Fibroblast of mammary gland (primary cell): ENCODE measurements at regions not wholly inside any gene's neighbourhood (a gene's known extent, or its start where the extent isn't known, plus 50 kb on each side); places are given as distances from the start of the nearest gene placed in this dataset.

Source experiments
- DNase-seq: peaks from one replicate; pipeline ENCODE4 v3.0.0-alpha.2; 2010; ENCODE audit warnings: low read depth
- H3K4me3 ChIP-seq: 2 replicates; pipeline ENCODE4 v1.5.1; 2011; ENCODE audit warnings: low read depth, mild to moderate bottlenecking, low read length, moderate library complexity; ENCODE audit not compliant: control insufficient read depth
- TF ChIP-seq, protein P1 (sequence below): conservative IDR thresholded peaks from 2 replicates; pipeline ENCODE4 v1.5.1; 2011; ENCODE audit warnings: low read depth, low read length, inconsistent platforms; ENCODE audit not compliant: control insufficient read depth, insufficient read depth

DNA sequence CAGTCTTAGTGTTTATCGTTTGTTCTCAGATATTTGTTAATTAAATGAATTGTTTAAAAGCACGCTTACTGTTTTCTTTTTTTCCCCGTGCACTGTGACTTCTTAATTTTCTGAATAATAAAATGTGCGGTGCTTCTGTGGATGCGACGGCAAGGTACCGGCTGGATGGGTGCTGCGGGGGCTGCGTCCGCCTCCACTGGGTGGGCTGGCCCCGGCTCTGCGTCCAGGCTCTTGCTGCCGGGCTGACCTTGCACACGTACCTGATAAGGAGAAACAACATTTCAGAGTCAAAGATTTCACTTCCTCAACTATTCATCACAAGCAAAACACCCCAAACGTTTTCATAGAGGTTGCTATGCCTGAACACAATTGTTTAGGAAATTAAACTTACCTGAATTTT, 404.0 kb upstream of the IRX1 start:
- no peak overlapping the region for H3K4me3 ChIP-seq
- TF ChIP-seq, protein P1, sequence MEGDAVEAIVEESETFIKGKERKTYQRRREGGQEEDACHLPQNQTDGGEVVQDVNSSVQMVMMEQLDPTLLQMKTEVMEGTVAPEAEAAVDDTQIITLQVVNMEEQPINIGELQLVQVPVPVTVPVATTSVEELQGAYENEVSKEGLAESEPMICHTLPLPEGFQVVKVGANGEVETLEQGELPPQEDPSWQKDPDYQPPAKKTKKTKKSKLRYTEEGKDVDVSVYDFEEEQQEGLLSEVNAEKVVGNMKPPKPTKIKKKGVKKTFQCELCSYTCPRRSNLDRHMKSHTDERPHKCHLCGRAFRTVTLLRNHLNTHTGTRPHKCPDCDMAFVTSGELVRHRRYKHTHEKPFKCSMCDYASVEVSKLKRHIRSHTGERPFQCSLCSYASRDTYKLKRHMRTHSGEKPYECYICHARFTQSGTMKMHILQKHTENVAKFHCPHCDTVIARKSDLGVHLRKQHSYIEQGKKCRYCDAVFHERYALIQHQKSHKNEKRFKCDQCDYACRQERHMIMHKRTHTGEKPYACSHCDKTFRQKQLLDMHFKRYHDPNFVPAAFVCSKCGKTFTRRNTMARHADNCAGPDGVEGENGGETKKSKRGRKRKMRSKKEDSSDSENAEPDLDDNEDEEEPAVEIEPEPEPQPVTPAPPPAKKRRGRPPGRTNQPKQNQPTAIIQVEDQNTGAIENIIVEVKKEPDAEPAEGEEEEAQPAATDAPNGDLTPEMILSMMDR, result no peak
- DNase-seq, result no peak

DNA sequence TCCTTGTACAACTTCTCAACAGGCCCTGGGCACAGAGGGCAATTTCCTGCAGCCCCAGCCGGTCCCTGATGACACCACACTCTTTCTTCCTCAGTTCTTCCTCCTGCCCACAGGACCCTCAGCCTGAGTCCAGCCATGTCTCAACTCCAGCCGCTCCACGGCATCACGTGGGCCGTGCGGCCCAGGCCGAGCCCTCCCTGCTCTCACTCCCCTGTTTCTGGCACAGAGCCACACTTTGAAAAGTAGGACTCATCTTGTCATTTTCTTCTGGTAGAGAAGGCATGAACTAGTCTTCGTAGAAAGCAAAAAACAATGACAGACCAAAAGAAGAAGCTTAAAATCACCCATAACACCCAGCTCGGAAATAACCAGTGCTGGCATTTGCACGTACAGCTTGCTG, 404.7 kb upstream of the IRX1 start:
- TF ChIP-seq, protein P1, result no peak
- no peak for DNase-seq

DNA sequence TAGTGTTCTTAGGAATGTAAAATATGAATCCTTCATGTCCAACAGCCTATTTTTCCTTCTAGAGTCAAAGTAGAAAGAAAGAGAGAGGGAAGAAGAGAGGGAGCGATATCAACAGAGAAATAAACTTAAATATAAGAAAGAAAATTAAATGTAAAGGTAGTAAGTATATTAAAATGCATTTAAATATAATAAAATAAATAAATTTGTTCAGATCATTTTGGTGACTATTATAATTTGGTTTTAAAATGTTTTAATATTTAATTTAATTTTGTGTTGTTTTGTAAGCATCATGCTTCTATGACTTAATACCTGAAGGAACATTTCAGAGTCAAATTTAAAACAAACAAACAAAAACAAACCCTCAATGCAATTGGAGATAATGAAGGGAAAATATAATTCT, 405.2 kb upstream of the IRX1 start:
- TF ChIP-seq, protein P1, result no peak
- DNase-seq, result no peak
- no peak overlapping the region for H3K4me3 ChIP-seq

More for the DNA sequence above, 404.7 kb upstream of the IRX1 start:
- no peak overlapping the region for H3K4me3 ChIP-seq

DNA sequence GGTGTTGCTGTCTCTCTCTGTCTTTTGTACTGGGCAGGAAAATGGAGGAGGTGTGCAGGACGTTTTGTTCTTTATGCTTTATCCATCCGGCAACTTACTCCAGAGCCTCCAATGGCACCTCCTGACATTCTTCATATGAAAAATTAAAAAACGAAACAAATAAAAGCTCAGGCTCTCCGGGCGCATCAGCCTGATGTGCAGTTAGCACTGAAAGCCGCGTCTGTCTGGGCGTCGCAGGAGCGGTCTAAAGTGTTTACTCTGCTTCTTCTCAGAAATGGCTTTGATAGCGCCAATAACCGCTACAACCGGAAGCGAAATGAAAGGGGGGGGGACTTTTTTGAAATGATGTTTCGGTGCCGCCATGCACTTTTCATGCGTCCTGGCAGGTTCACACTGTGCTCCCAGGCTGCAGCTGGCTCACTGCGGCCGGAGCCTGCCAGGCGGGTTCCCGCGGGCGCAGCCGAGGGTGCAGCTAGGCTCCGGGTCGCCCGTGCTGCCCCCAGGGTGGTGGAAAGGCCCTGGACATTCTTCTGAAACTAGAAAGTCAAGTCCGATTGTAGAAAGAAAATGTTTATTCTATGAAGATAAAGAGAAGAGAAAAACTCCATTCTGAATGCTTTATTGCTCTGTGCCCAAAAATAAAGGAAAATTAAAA, 407.7 kb upstream of the IRX1 start:
- no peak overlapping the region for H3K4me3 ChIP-seq
- DNase-seq, result no peak
- TF ChIP-seq, protein P1, result no peak

DNA sequence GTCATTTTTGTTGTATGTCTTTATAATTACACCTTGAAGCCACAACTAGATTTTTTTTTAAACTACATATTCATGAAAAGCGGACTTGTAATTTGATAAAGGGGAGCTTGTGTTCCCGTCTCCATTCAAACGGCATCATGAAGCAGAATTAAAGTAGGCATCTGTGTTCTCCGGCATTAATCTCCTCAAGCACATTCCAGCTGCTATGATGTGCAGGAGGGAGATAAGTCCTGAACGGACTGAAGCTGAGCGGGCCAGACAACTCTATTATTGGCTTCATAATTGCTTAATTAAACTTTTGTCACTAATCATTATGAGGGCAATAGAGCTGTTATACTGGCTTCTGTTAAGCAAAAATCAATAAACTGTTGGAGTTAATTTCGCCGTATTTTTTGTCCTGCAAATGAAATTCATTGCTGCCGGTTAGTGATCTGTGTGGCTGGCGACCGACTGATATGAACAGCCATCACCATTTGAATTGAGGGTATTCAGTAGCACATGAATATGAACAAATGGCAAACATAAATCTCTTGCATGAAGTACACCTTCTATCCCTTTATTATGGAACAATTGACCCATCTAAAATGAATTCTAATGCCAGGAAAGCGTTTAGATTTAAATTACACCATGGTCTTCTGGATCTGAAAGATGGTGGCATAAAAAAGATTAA, 408.8 kb upstream of the IRX1 start:
- TF ChIP-seq, protein P1, result no peak
- no peak for DNase-seq
- no peak overlapping the region for H3K4me3 ChIP-seq

DNA sequence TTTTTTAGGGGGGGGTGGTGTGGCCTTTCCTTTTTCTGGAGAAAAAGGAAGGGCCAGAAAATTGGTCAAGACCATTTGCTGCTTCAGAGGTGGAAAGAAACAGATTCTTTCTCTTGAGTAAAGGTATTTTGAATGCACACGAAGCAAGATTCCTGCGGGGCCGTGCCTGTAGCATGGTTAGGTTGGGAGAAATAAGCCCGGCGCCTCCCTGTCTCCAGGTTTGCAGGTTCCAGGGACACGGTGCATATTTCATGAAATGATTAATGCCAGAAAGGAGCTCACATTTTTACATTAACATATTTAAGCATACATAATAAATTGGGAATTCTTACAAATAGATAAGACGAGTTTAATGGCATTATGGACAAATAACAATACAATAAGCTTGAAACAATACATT, 409.5 kb upstream of the IRX1 start:
- TF ChIP-seq, protein P1, result no peak
- H3K4me3 ChIP-seq, result no peak overlapping the region
- DNase-seq, result no peak
